ENCODE measurements at regions not wholly inside any gene's neighbourhood (a gene's known extent, or its start where the extent isn't known, plus 50 kb on each side); places are given as distances from the start of the nearest gene placed in this dataset.

GRCh38 chr13:90792335-90792734 is 555.2 kb upstream of the MIR17HG start:
- no peak overlapping the region for H3K4me3 Mint-ChIP-seq (ENCODE audit: unreplicated experiment)
- peaks cover 2% of the 10 kb centered on the region for H3K36me3 Mint-ChIP-seq (ENCODE audit: unreplicated experiment)
- TF ChIP-seq, protein P1, sequence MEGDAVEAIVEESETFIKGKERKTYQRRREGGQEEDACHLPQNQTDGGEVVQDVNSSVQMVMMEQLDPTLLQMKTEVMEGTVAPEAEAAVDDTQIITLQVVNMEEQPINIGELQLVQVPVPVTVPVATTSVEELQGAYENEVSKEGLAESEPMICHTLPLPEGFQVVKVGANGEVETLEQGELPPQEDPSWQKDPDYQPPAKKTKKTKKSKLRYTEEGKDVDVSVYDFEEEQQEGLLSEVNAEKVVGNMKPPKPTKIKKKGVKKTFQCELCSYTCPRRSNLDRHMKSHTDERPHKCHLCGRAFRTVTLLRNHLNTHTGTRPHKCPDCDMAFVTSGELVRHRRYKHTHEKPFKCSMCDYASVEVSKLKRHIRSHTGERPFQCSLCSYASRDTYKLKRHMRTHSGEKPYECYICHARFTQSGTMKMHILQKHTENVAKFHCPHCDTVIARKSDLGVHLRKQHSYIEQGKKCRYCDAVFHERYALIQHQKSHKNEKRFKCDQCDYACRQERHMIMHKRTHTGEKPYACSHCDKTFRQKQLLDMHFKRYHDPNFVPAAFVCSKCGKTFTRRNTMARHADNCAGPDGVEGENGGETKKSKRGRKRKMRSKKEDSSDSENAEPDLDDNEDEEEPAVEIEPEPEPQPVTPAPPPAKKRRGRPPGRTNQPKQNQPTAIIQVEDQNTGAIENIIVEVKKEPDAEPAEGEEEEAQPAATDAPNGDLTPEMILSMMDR (IDR thresholded peaks at IDR 0.05; ENCODE audit: partially characterized antibody, unreplicated experiment): no peak
- H3K9me3 Mint-ChIP-seq (ENCODE audit: unreplicated experiment): no peaks in the 10 kb centered on the region
- H3K4me1 Mint-ChIP-seq (ENCODE audit: low read depth, unreplicated experiment): no peaks in the 10 kb centered on the region
- H3K27ac Mint-ChIP-seq (ENCODE audit: unreplicated experiment): no peak overlapping the region
- no peak for DNase-seq
- H3K27me3 Mint-ChIP-seq (ENCODE audit: unreplicated experiment): no peaks in the 10 kb centered on the region

GRCh38 chr13:90793261-90793820 is 554.1 kb upstream of the MIR17HG start:
- Mint-ChIP-seq H3K9me3 (ENCODE audit: unreplicated experiment) (no peaks in the 10 kb centered on the region), H3K27me3 (ENCODE audit: unreplicated experiment) (no peaks in the 10 kb centered on the region), H3K4me1 (ENCODE audit: low read depth, unreplicated experiment) (no peaks in the 10 kb centered on the region), H3K4me3 (ENCODE audit: unreplicated experiment) (no peak overlapping the region), H3K36me3 (ENCODE audit: unreplicated experiment) (no peaks in the 10 kb centered on the region), H3K27ac (ENCODE audit: unreplicated experiment) (no peak overlapping the region)
- TF ChIP-seq, protein P1 (IDR thresholded peaks at IDR 0.05; ENCODE audit: partially characterized antibody, unreplicated experiment): no peak
- DNase-seq: no peak

DNA sequence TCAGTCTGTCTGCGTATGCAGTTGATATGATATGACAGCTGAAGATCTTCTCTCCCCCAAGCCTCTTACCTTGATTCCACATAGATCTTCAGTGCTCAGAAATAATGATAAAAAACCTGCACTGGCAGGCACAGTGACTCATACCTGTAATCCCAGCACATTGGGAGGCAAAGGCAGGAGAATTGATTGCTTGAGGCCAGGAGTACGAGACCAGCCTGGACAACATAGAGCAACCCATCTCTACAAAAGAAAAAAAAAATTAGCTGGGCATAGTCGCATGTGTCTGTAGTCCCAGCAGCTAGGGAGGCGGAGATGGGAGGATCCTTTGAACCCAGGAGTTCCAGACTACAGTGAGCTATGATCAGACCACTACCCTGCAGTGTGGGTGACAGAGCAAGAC is 551.0 kb upstream of the MIR17HG start:
- Mint-ChIP-seq H3K27me3 (ENCODE audit: unreplicated experiment) (no peaks in the 10 kb centered on the region), H3K4me1 (ENCODE audit: low read depth, unreplicated experiment) (no peaks in the 10 kb centered on the region), H3K36me3 (ENCODE audit: unreplicated experiment) (no peaks in the 10 kb centered on the region), H3K4me3 (ENCODE audit: unreplicated experiment) (no peak overlapping the region), H3K27ac (ENCODE audit: unreplicated experiment) (no peak overlapping the region), H3K9me3 (ENCODE audit: unreplicated experiment) (no peaks in the 10 kb centered on the region)
- TF ChIP-seq, protein P1 (IDR thresholded peaks at IDR 0.05; ENCODE audit: partially characterized antibody, unreplicated experiment): no peak
- no peak for DNase-seq

GRCh38 chr13:90797335-90797734 is 550.2 kb upstream of the MIR17HG start:
- H3K4me3 Mint-ChIP-seq (ENCODE audit: unreplicated experiment): no peak overlapping the region
- no peak for DNase-seq
- no peaks in the 10 kb centered on the region for H3K36me3 Mint-ChIP-seq (ENCODE audit: unreplicated experiment)
- TF ChIP-seq, protein P1 (IDR thresholded peaks at IDR 0.05; ENCODE audit: partially characterized antibody, unreplicated experiment): no peak
- H3K9me3 Mint-ChIP-seq (ENCODE audit: unreplicated experiment): no peaks in the 10 kb centered on the region
- no peak overlapping the region for H3K27ac Mint-ChIP-seq (ENCODE audit: unreplicated experiment)
- H3K27me3 Mint-ChIP-seq (ENCODE audit: unreplicated experiment): no peaks in the 10 kb centered on the region
- no peaks in the 10 kb centered on the region for H3K4me1 Mint-ChIP-seq (ENCODE audit: low read depth, unreplicated experiment)

- Mint-ChIP-seq H3K4me1 (ENCODE audit: low read depth, unreplicated experiment) (no peaks in the 10 kb centered on the region), H3K36me3 (ENCODE audit: unreplicated experiment) (no peaks in the 10 kb centered on the region), H3K9me3 (ENCODE audit: unreplicated experiment) (no peaks in the 10 kb centered on the region), H3K27ac (ENCODE audit: unreplicated experiment) (no peak overlapping the region), H3K27me3 (ENCODE audit: unreplicated experiment) (no peaks in the 10 kb centered on the region), H3K4me3 (ENCODE audit: unreplicated experiment) (no peak overlapping the region)
- TF ChIP-seq, protein P1 (IDR thresholded peaks at IDR 0.05; ENCODE audit: partially characterized antibody, unreplicated experiment): no peak
- DNase-seq: no peak
These were observed 549.1 kb upstream of the MIR17HG start for GRCh38 chr13:90798381-90798780.
